WTC11 (cell line): ENCODE measurements at regions not wholly inside any gene's neighbourhood (a gene's known extent, or its start where the extent isn't known, plus 50 kb on each side); places are given as distances from the start of the nearest gene placed in this dataset.

ENCODE experiments used
- ATF1 ChIP-seq: sonication (generic); formaldehyde crosslinking; IDR thresholded peaks from 2 replicates; pipeline ENCODE4 v1.8.1; 2023; ENCODE audit warnings: mild to moderate bottlenecking, moderate library complexity, missing genetic modification reagents
- ATF6 ChIP-seq: sonication (generic); formaldehyde crosslinking; IDR thresholded peaks from 2 replicates; pipeline ENCODE4 v1.8.1; 2023; ENCODE audit warnings: mild to moderate bottlenecking, missing genetic modification reagents
- E2F5 ChIP-seq: sonication (generic); formaldehyde crosslinking; IDR thresholded peaks from 2 replicates; pipeline ENCODE4 v1.8.1; 2022; ENCODE audit warnings: mild to moderate bottlenecking, moderate library complexity, missing genetic modification reagents
- NFYB ChIP-seq: sonication (generic); formaldehyde crosslinking; conservative IDR thresholded peaks from 2 replicates; pipeline ENCODE4 v1.8.0; 2022; ENCODE audit warnings: low read depth, missing genetic modification reagents
- NR2C2 ChIP-seq: sonication (generic); formaldehyde crosslinking; IDR thresholded peaks from 2 replicates; pipeline ENCODE4 v1.8.0; 2022; ENCODE audit warnings: mild to moderate bottlenecking, missing genetic modification reagents
- NR3C1 ChIP-seq: sonication (generic); formaldehyde crosslinking; conservative IDR thresholded peaks from 2 replicates; pipeline ENCODE4 v1.8.1; 2023; ENCODE audit warnings: low read depth, mild to moderate bottlenecking, missing genetic modification reagents
- SP1 ChIP-seq: sonication (generic); formaldehyde crosslinking; conservative IDR thresholded peaks from 2 replicates; pipeline ENCODE4 v1.8.1; 2022; ENCODE audit warnings: missing genetic modification reagents
- TCF7 ChIP-seq: sonication (generic); formaldehyde crosslinking; IDR thresholded peaks from 2 replicates; pipeline ENCODE4 v1.8.0; 2022; ENCODE audit warnings: mild to moderate bottlenecking, low read depth, missing genetic modification reagents, moderate library complexity
- TEAD4 ChIP-seq: sonication (generic); formaldehyde crosslinking; IDR thresholded peaks from 2 replicates; pipeline ENCODE4 v1.8.0; 2022; ENCODE audit warnings: mild to moderate bottlenecking, missing genetic modification reagents
- USF2 ChIP-seq: sonication (generic); formaldehyde crosslinking; IDR thresholded peaks from 2 replicates; pipeline ENCODE4 v1.8.1; 2023; ENCODE audit warnings: mild to moderate bottlenecking, missing genetic modification reagents, moderate library complexity
- ZNF263 ChIP-seq: sonication (generic); formaldehyde crosslinking; IDR thresholded peaks from 2 replicates; pipeline ENCODE4 v1.8.1; 2022; ENCODE audit warnings: low read depth, mild to moderate bottlenecking, moderate library complexity, missing genetic modification reagents
- TF ChIP-seq, protein P1 (sequence below): fragments of 200-600 bp; IDR thresholded peaks from 2 replicates; pipeline ENCODE4 v1.8.0; 2022; ENCODE audit warnings: antibody characterized with exemption
- TF ChIP-seq, protein P2 (sequence below): sonication (generic); formaldehyde crosslinking; IDR thresholded peaks from 2 replicates; pipeline ENCODE4 v1.8.1; 2022; ENCODE audit warnings: missing genetic modification reagents, borderline replicate concordance

DNA sequence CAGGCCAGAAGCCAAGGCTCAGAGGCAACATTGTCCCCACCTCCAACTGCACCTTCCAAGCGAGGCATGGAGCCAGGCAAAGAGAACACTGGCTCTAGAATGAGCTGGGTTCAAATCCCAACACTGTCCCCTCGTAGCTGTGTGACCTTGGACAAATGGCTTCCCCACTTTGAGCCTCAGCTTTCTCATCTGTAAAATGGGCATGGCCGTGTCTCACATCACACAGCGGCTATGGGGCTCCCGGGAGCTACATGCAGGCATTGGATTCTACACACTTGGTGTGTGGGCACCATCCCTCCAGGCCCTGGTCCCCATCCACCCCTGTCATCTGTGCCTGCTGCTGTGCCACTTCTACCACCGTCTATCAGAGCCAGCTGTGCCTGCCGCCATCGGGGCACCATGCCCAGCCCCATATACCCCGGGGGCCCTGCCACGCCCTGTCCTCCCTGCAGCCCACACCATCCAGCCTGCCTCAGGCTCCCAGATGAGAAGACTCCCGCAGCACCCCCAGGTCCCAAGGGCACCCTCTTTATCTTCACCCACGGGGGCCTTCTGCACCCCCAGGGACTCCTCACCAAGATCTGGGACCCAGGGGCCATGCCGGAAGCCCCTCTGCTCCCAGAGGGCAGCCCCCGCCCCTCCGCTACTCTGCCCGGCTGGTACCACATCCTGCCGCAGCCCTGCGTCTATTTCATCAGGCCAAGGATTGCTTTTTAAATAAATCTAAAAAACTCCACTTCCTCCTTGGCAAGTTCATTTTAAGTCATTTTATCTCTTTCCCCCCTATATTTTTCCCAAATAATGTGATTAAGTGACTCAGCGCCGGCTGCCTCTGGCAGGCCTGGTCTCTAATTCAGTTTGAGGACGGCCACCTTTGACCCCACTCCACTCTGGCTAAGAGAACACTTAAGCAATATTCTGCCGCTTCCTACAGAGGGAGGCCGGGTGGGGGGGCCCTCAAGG, 107.8 kb upstream of the TARDBP start:
- no peak for TF ChIP-seq E2F5 (CRISPR knock-in tag)
- TF ChIP-seq NFYB (CRISPR knock-in tag) = no peak
- TF ChIP-seq, protein P1, sequence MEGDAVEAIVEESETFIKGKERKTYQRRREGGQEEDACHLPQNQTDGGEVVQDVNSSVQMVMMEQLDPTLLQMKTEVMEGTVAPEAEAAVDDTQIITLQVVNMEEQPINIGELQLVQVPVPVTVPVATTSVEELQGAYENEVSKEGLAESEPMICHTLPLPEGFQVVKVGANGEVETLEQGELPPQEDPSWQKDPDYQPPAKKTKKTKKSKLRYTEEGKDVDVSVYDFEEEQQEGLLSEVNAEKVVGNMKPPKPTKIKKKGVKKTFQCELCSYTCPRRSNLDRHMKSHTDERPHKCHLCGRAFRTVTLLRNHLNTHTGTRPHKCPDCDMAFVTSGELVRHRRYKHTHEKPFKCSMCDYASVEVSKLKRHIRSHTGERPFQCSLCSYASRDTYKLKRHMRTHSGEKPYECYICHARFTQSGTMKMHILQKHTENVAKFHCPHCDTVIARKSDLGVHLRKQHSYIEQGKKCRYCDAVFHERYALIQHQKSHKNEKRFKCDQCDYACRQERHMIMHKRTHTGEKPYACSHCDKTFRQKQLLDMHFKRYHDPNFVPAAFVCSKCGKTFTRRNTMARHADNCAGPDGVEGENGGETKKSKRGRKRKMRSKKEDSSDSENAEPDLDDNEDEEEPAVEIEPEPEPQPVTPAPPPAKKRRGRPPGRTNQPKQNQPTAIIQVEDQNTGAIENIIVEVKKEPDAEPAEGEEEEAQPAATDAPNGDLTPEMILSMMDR = no peak
- no peak for TF ChIP-seq TCF7
- TF ChIP-seq USF2 (CRISPR knock-in tag) = no peak
- no peak for TF ChIP-seq ZNF263 (CRISPR knock-in tag)
- no peak for TF ChIP-seq ATF6 (CRISPR knock-in tag)
- no peak for TF ChIP-seq SP1 (CRISPR knock-in tag)
- no peak for TF ChIP-seq NR3C1 (CRISPR knock-in tag)
- TF ChIP-seq, protein P2, sequence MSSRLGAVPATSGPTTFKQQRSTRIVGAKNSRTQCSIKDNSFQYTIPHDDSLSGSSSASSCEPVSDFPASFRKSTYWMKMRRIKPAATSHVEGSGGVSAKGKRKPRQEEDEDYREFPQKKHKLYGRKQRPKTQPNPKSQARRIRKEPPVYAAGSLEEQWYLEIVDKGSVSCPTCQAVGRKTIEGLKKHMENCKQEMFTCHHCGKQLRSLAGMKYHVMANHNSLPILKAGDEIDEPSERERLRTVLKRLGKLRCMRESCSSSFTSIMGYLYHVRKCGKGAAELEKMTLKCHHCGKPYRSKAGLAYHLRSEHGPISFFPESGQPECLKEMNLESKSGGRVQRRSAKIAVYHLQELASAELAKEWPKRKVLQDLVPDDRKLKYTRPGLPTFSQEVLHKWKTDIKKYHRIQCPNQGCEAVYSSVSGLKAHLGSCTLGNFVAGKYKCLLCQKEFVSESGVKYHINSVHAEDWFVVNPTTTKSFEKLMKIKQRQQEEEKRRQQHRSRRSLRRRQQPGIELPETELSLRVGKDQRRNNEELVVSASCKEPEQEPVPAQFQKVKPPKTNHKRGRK (CRISPR knock-in tag) = no peak
- no peak for TF ChIP-seq TEAD4 (CRISPR knock-in tag)
- TF ChIP-seq ATF1 = no peak
- no peak for TF ChIP-seq NR2C2
